ENCODE measurements at regions not wholly inside any gene's neighbourhood (a gene's known extent, or its start where the extent isn't known, plus 50 kb on each side); places are given as distances from the start of the nearest gene placed in this dataset.

DNA sequence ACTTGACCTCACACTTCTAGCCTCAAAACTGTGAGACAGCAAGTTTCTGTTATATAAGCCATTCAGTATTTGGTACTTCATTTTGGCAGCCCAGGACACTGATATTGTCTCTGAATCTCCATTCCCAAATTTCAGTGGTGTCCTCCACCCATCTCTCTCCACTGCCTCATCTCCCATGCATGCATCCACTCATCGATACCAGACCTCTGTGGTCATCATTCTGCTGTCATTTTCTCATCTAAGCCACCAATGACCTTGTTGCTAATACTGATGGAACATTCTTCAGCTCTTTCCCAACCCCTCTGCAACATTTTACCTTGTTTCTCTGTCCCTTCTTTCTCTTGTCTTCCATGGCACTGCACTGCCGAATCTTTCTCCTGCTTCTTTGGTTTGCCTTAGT, 221.8 kb downstream of the SNX18 start:
- no peak for DNase-seq

DNA sequence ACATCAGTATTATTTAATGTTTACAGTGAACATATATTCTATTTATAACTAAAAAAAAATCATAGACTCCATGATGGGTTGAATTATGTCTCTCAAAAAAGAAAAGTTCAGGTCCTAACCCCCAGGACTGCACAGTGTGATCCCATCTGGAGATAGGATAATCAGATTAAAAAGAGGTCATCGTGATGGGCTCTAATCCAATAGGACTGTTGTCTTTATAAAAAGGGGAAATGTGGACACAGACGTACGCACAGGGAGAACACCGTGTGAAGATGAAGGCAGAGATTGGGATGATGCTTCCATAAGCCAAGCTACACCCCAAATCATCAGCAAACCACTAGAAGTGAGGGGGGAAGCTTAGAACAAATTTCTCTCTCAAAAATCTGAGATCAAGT, 221.4 kb downstream of the SNX18 start:
- DNase-seq = no peak

DNA sequence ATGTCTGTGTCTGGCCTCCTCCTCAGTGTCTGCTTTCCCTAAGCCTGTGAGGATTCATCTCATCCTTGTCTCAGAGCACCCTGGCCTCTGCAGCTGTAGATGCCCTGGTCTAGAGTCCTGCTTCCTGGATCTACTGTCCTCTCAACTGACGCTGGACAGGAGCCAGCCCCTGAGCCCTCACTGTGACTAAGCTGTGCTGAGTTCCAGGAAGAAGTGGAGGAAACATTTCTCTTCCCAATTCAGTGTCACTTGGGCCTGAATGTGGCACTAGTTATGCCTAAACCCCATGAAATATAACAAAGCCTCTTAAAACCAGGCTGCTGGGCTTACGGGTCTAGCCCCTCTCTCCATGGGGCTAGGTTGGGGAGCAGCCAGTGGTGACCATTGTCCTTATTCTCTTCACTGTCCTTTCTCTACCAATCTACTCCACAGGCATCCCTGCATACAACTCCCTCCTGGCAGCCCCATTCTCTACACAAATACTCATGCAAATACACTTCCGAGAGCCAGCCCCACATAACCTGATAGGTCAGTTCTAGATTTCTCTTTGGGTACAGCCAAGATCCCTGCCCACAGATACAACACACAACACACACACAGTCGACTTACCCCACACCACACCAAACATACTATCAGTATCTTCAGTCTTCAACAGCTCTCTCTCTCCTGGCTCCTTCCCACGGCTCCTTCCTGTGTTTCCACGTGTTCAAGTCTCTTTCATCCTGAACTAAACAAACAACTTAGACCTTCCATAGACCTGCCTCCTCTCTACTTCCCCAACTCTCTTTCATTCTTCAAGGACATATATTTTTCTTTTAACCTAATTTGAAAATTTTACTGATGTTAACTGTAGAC, 220.8 kb downstream of the SNX18 start:
- DNase-seq = no peak

DNA sequence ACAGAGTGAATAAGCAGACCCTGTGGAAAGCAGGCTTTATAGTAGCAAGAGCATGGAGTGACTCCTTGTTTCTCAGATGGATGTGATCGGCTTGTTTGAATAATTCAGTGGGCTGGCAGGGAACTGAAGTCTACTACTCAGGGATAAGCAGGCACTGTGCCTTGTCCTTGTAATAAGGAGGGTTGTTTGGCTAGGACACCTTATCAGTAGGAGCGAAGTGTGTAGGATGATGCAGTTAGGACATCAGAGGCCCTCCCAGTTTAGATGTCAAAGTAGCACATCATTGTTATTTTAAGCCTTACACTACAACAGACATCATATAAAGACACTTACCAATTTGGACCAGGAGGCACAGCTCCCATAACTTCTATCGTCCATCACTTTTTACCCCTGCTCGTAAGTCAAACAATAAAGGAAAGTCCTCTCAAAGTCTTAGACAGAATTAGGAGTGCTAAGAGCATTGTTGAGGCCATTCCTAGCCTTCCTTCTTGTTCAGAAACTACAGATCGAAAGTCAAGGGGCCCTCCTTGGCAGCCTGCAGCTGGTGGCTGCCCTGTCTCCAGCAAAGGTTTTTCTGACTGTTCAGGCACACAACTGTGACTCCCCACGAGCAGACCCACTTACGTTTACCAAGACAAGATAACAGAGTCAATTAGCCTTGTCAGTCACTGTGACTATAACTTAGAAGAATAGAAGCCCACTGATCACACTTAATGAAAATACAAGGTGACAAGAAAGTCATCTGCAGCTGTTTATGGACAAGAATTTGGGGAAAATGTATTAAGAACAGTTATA, 218.6 kb downstream of the SNX18 start:
- DNase-seq = no peak

DNA sequence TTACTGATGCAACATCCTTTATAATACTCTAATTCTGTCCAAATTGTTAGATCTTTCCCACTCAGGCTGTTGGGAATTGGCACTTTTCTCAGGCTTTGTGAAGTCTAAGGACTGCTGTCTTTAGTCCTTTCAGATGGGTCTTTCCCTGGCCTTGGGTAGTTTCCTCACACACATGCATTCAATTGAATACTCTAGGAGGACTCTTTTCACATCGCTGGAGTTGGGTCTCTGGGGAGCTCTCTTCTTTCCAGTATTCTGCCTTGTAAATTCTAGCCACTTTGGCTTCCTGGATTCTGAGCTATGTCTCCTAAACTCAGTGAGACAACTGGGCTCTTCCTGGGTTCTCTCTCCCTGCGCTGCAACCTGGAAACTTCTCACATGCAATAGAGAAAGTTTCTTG, 215.5 kb downstream of the SNX18 start:
- no peak for DNase-seq

DNA sequence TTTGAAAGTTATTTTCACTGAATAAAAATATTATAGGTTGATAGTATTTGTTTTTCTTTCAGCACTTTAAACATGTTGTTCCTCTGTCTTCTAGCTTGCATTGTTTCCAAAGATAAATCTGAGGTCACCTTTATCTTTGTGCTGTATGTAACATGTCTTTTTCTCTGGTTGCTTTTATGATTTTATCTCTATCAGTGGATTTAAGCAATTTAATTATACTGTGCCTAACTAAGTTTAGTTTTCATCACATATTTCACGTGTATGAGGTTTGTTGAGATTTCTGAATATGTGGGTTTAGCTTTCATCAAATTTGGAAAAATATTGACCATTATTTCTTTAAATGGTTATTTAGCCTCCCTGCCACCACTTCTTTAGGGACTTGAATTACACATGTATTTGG, 214.5 kb downstream of the SNX18 start:
- no peak for DNase-seq

DNA sequence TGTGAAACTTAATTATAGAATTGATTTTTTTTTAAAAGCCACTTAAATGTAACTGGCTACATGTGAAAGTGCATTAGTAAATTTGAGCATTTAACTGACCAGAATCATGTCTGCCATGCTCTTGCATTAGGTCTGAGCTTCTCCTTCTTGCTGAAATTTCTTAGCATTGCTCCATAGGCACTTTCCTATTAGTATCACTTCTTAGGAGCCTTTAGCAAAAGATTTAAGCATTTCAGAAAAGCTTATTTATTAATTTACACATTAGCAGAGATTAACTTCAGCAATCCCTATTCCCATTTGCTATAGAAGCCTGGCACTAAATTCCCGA, 211.0 kb downstream of the SNX18 start:
- no peak for DNase-seq

DNA sequence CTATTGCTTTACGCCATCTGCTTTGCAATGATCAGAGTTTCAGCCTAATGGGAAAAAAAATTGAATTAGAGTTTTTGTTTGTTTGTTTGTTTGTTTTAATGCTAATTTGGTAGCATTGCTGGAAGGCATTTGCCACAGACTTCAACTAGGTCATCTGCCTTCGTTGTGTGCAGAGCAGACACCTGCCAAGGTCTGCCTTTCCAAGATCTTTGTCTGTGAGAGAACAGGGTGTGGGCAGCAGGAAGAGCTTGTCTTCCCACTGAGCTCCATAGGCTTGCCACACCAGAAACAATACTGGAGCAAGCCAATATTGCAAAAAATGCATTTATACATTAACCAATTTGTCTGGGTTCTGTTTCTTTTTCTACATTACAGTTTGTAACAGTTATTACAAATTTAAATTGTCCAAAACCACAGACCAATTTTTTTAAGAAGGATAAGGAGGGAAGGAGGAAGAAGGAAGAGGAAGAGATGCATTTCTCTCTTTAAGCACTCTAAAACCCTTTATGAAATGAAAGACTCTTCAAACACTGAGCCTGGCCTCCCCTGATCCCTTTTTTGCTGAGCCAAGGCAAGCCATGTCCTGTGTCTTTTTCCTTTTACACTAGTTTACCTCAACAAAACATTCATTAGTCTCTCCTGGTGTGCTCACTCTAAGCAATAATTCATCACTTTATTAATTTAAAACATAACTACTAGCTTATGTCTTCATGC, 210.5 kb downstream of the SNX18 start:
- DNase-seq = no peak

DNA sequence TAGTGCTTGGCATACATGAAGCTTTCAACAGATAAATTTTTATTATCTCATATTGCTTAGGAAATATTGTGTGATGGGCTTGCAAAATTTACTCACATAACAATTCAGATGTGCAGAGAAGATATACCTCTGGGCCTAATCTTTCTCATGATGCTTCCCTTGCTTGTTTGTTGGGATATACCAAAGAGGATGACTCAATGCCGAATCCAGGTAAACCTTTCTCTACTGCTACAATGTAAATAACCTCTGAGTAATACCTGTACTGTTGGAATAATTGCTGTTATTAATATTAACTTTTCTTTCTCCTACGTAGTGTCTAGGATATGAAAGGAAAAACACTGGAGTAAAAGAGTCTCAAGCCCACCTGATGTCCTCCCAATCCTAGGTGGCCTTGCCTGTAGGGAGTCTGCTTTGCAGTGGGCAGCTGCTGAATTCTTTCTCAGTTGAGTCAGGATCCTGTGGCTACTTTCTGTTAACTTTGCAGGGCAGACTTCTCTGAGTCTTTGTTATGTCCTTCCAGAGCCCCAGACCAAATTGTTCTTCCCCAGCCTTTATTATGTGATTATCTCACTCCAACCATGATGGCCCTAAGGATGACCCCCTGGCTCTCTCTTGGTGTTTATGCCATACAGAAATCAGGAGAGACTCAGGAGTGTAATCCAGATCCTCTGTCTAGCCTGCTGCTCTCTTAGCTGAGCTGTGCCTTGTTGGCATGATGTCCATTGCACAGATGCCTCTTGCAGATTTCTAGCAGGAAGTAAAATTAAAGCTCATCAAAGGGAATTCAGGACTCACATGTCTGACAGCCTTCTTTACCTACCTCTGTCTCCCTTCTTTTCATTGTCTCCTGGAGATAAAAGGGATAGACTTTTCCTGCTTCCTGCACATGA, 208.1 kb downstream of the SNX18 start:
- no peak for DNase-seq

DNA sequence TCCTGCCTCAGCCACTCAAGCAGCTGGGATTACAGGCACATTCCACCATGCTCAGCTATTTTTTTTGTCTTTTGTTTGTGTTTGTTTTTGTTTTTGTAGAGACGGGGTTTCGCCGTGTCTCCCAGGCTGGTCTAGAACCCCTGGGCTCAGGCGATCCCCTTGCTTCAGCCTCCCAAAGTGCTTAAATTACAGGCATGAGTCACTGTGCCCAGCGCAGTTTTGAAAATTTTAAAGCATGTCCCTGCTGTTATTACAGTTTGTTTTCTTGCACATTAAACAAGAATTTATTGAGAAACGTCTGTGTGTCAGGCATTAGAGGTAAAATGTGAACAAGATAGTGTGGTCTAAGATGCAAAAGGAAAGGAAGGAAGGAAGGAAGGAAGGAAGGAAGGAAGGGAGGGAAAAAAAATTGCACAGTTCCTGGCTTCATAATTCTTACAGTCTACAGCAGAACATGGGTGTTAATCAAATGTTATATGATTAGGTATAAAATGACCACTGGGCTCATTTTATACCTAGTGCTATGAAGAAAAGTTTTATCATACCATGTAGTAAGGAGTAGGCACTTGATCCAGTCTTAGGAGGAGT, 205.4 kb downstream of the SNX18 start:
- no peak for DNase-seq

DNA sequence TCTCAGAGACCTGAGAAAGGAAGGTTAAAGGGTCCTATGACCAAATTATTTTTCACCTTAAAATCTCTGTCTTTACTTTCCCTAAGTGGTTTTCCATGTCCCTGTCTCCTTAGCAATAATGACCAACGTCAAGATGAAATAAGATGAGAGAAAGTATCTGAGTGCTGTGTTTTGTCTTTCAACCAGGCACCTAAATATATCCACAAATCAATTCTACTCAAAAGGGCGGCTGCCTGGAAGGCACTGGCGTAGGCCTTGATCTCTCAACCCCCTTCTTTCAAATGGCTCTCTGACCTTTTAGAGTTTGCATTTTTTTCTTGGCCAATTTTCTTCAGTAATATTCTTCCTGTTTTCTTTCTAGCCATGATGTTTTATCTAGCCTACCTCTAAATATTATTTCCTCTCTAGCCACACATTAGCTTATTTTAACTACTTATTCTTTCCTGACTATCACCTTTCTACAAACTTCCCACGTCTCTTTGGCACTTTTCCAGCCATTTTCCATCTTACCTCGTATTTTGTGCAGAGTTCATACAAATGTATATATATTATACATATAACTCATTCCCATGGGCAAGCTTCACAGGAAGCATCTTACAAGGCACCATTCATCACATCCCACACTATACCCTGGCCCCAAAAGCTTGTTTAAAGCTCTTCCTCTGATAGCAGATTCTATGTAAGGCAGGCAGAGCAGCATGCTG, 204.5 kb downstream of the SNX18 start:
- no peak for DNase-seq

DNA sequence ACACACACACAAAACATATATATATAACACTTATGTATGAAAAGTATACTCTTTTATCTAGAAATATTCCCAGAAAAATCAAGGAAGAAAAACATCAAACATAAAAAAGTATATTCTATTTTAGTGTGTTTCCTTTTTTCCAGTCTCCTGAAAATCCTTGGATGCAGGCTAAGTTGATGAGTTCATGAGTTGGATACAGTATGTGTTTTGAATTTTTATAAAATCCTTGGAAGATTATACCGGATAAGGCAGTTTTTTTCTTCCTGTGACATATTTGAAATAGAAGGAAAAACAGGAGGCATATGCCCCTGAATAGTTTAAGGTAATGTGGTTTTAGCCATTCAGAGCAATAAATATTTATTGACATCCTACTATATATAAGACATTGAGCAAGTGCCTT, 203.6 kb downstream of the SNX18 start:
- no peak for DNase-seq

DNA sequence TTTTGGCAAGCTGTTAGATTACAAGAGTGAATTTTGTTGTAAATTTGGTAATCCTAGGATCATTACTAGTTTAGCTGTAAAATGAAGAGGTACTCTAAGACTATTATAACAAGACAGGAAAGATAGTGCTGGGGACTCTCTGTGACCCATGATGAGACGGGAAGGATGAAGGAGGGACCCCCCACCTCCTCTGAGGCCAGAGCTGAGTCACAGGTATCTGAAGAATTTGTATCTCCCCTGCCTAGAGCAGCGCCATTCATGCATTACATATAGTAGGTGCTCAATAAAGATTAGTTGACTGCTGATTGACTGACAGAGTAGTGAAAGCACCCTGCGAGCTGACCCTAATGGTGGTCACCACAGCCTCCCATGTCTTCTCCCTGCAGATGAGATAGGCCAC, 202.8 kb downstream of the SNX18 start:
- DNase-seq = no peak

DNA sequence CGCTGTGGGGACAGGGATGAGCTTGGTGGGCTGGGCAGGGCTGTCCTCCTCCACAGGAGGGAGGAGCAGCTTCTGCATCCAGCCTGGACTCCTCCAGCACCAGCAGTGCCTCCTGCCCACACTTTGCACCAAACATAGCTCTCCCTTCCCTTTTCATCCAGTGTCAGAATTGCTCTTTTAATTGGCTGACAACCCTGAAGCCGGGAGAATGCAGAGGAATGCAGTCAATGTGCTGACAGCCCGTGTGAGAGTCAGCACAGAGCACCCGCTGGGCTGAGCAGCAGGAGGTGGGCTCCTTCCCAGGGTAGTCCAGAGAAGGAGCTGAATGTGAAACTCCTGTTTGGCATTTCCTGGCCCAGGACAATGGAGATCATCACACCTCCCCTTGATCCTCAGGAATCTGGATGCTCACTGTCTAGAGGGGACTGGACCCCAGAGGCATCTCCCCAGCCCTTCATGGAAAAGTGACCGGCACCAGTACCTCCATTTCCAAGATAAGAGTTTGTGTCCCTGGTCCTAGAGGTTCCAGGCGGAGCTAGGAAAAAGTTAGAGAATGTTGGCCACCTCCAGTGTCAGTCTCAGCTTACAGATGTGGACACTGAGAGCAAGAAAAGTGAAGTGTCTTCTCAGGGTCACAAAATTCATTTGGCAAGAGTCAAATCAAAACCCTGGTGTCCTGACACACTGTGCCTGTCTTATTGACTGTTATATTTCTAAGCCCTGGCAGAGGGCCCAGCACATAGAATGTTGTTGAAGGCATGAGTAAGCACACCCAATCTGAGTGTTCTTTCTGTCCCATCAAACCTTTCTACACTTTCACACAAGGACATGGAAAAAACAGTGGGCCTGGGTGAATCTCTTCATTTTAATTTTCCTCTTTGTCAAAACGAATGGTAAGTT, 202.1 kb downstream of the SNX18 start:
- no peak for DNase-seq

DNA sequence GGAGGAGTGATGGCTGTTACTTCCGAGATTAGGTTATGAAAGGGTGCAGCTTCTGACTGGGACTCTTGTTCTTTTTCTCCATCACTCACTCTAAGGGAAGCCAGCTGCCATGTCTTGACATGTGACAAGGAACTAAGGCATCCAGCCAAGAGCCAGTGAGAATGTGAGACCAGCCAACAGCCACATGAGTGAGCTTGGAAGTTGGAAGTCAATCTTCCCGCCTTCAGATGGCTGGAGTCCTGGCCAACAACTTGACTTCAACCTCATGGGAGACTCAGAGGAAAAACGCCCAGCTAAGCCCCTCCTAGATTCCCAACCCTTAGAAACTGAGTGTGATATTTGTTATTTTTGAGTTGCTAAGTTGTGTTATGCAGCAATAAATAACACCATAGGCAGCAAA, 201.1 kb downstream of the SNX18 start:
- DNase-seq = no peak

DNA sequence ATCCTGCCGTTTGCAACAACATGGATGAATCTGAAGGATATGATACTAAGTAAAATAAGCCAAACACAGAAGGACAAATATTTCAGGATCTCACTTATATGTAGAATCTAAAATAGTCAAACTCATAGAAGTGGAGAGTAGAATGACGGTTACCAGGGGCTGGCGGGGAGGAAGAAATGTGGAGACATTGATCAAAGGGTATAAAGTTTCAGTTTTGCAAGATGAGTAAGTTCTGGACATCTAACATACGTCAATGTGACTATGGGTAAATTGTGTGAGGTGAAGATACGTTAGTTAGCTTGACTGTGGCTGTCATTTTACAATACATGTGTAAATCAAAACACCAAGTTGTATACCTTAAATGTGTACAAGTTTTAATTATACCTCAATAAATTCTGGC, 200.3 kb downstream of the SNX18 start:
- no peak for DNase-seq

DNA sequence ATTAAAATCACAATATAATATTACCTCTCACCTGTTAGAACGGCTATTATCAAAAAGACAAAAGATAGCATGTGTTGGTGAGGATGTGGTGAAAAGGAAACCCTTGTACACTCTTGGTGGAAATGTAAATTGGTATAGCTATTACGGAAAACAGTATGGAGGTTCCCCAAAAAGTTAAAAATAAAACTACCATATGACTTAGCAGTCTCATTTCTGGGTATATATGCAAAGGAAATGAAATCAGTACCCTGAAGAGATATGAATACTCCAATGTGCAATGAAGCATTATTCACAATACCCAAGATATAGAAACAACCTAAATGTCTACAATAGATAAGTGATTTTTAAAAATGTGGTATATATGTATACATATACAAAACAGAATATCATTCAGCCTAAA, 199.9 kb downstream of the SNX18 start:
- DNase-seq = no peak

DNA sequence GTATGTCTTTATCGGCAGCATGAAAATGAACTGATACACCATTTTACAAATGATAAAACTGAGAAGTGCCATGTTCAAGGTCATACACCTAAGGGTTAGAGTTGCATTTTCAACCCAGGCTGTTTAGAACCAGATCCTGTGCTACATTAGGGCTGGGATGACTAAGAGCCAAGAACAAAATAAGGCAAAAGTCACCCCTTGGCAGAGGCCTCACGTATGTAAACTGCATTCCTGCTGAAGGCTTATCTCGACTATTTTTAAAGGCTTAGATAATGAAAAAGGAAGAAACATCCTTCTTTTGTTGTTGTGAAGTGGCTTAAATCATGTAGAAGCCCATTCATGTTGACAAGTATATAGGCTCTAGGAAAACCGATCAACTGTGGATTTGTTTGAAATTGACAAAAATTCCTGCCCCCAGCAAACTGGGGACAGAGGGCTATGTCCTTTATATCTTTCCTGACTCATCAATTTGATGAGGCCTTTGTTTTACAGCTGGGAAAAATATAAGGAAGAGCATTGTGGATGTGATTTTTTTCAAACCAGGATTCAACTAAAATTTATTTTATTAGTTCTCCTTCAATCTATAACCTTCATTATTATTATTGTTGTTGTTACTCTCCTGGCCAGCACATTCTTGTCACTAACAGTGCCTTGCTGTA, 196.5 kb downstream of the SNX18 start:
- no peak for DNase-seq

DNA sequence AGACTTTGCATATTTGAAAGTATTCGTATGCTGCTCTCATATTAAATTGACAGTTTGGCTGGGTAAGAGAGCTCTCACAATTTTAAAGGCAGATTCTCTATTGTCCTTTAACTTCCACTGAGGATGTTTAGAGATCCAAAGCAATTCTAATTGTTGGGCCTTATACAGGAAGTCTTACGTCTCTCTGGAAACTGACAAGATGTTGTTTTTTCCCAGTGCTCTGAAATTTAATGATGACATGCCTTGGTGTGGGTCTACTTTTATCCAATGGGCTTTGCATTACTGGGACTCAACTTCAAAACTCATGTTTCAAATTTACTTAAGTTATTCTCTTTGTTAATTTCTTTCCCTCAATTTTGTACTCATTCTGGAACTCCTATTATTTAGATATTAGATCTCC, 191.5 kb downstream of the SNX18 start:
- no peak for DNase-seq

DNA sequence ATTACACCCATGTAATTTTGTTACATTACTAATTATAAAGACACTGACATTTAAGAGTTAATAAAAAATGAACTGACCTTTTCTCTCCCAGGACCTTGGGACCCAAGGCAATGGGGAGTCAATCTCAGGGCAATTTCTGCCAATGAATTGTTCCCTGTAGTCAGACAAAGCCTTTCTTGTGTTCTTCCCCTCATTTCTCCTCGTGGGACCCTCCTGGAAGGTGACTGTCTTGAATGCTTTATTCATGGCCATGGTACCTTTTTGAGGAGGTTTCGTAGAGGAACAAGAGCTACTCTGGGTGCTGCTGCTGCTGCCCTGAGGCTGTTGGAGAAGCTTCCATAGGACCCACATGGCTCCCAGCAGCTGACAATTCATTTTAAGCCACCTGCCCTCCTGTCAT, 190.3 kb downstream of the SNX18 start:
- DNase-seq = no peak
